ENCODE measurements at regions not wholly inside any gene's neighbourhood (a gene's known extent, or its start where the extent isn't known, plus 50 kb on each side); places are given as distances from the start of the nearest gene placed in this dataset.

- TF ChIP-seq ZBTB43 (CRISPR knock-in tag; conservative IDR thresholded peaks at IDR 0.05) (no peak), ZNF564 (CRISPR knock-in tag; IDR thresholded peaks at IDR 0.05) (no peak), NR0B2 (CRISPR knock-in tag; IDR thresholded peaks at IDR 0.05) (no peak), ZFP36 (IDR thresholded peaks at IDR 0.05; ENCODE audit: borderline replicate concordance, low read depth, low read length, partially characterized antibody) (no peak), KAT8 (CRISPR knock-in tag; IDR thresholded peaks at IDR 0.05) (0 out of 2 replicates have a peak, but pooled peaks have one; percentile 42), ZNF597 (CRISPR knock-in tag; IDR thresholded peaks at IDR 0.05) (no peak), GATA4 (IDR thresholded peaks at IDR 0.05; ENCODE audit: borderline replicate concordance, low read depth) (no peak), ZNF790 (CRISPR knock-in tag; IDR thresholded peaks at IDR 0.05; ENCODE audit: borderline replicate concordance) (no peak), ZNF317 (CRISPR knock-in tag; IDR thresholded peaks at IDR 0.05) (no peak), ZBTB8A (CRISPR knock-in tag; IDR thresholded peaks at IDR 0.05; ENCODE audit: borderline replicate concordance, low read depth) (no peak), ZBTB40 (IDR thresholded peaks at IDR 0.05) (no peak), ZBTB40 (CRISPR knock-in tag; IDR thresholded peaks at IDR 0.05) (no peak), ZBTB26 (CRISPR knock-in tag; IDR thresholded peaks at IDR 0.05; ENCODE audit: borderline replicate concordance) (no peak), ZNF883 (CRISPR knock-in tag; IDR thresholded peaks at IDR 0.05; ENCODE audit: not compliant biosample characterization) (no peak), MXD3 (CRISPR knock-in tag; IDR thresholded peaks at IDR 0.05) (no peak)
These were observed 255.4 kb downstream of the DAD1 start (continued) for GRCh38 chr14:22333422-22334274.

Data from HepG2 (cell line).